ENCODE measurements at regions not wholly inside any gene's neighbourhood (a gene's known extent, or its start where the extent isn't known, plus 50 kb on each side); places are given as distances from the start of the nearest gene placed in this dataset.

DNA sequence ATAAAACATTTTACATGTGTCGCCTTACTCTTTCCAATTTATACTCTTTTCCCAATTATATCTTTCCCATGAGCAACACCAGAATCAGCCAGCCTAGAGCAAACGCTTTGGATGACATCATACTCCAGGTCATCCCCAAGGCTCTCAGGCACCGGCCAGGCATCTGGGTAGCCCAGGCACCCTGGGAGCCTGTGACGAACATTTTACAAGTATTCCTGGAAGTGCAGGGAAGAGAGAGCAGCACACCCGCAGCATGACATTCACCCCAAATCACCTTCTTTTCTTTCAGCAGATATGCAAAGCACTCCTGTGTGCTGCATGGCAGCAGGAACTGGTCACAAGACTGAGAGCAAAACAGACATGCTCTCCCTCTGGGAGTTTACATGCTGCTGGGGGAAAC is 75.7 kb upstream of the SMIM23 start:
- no peaks in the 10 kb centered on the region for H4K20me1 ChIP-seq (ENCODE audit: insufficient read depth)
- intact Hi-C loops (cut with micrococcal nuclease; ENCODE audit: unreplicated experiment), result no loop called here
- no TSS peak for BruUV-seq (replicated peaks)

DNA sequence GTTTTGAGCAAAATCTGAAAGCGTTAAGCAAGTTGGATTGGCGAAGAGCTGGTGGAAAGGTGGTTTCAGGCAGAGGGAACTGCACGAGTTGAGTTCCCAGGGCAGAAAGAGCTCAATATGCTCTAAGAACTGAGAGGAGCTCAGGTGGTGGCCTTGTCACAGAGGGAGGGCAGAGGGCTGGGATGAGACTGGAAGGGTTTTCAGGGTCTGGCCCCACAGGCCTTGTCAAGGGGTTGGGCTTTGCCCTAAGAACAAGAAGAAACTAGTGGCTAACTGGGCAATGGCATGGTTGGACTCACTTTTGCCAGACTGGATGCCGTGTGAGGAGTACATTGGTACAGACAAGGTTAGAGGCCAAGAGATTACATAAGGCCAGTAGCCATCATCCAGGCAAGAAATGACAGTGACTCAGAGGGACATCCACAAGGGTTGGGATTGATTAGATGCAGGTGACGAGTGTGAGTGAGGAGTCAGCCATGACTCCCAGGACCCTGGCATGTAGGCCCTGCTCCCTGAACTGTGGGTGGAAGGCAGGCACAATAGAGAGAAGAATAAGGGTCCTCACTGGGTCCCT is 75.1 kb upstream of the SMIM23 start:
- CTCF ChIA-PET, result no interaction called here
- no TSS peak for BruUV-seq (replicated peaks)
- TF ChIP-seq EZH2 (IDR thresholded peaks at IDR 0.05; ENCODE audit: low read depth), result no peak
- TF ChIP-seq, protein P1, sequence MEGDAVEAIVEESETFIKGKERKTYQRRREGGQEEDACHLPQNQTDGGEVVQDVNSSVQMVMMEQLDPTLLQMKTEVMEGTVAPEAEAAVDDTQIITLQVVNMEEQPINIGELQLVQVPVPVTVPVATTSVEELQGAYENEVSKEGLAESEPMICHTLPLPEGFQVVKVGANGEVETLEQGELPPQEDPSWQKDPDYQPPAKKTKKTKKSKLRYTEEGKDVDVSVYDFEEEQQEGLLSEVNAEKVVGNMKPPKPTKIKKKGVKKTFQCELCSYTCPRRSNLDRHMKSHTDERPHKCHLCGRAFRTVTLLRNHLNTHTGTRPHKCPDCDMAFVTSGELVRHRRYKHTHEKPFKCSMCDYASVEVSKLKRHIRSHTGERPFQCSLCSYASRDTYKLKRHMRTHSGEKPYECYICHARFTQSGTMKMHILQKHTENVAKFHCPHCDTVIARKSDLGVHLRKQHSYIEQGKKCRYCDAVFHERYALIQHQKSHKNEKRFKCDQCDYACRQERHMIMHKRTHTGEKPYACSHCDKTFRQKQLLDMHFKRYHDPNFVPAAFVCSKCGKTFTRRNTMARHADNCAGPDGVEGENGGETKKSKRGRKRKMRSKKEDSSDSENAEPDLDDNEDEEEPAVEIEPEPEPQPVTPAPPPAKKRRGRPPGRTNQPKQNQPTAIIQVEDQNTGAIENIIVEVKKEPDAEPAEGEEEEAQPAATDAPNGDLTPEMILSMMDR (conservative IDR thresholded peaks at IDR 0.05), result no peak
- Histone ChIP-seq H3K4me2 (no peak overlapping the region), H3K9me3 (ENCODE audit: insufficient read depth, low read depth) (no peaks in the 10 kb centered on the region; the same call in 1 of the 2 replicates), H3K4me1 (replicated peaks; ENCODE audit: insufficient read depth) (no peaks in the 10 kb centered on the region), H2AFZ (no peak overlapping the region), H4K20me1 (ENCODE audit: insufficient read depth) (no peaks in the 10 kb centered on the region), H3K4me3 (no peak overlapping the region), H3K9me2 (ENCODE audit: insufficient read depth) (peaks cover 3% of the 10 kb centered on the region; the same call in 1 of the 2 replicates), H3K27ac (no peak overlapping the region), H3K36me3 (ENCODE audit: low read depth) (no peaks in the 10 kb centered on the region), H3K79me2 (ENCODE audit: low read depth) (no peaks in the 10 kb centered on the region), H3F3A (ENCODE audit: insufficient read depth, low read depth) (no peaks in the 10 kb centered on the region), H3K27me3 (ENCODE audit: insufficient read depth, low read depth) (peaks cover 5% of the 10 kb centered on the region; the same call in 1 of the 2 replicates)
- DNase-seq, result no peak
- intact Hi-C loops (cut with micrococcal nuclease; ENCODE audit: unreplicated experiment), result no loop called here
- POLR2A ChIA-PET (ENCODE audit: unreplicated experiment), result no interaction called here

More for the DNA sequence above, 75.7 kb upstream of the SMIM23 start:
- DNase-seq, result no peak
- Histone ChIP-seq H3K27me3 (ENCODE audit: insufficient read depth, low read depth) (0 out of 2 replicates have a peak, but pooled peaks cover 9% of the 10 kb centered on the region), H3K27ac (no peak overlapping the region), H3K79me2 (ENCODE audit: low read depth) (no peaks in the 10 kb centered on the region), H3K9me3 (ENCODE audit: insufficient read depth, low read depth) (no peaks in the 10 kb centered on the region; the same call in 1 of the 2 replicates), H3K4me2 (no peak overlapping the region), H3K9me2 (ENCODE audit: insufficient read depth) (peaks cover 3% of the 10 kb centered on the region; the same call in 1 of the 2 replicates), H2AFZ (no peak overlapping the region), H3F3A (ENCODE audit: insufficient read depth, low read depth) (no peaks in the 10 kb centered on the region), H3K4me3 (no peak overlapping the region), H3K4me1 (replicated peaks; ENCODE audit: insufficient read depth) (no peaks in the 10 kb centered on the region), H3K36me3 (ENCODE audit: low read depth) (no peaks in the 10 kb centered on the region)
- TF ChIP-seq, protein P1 (conservative IDR thresholded peaks at IDR 0.05), result no peak
- TF ChIP-seq EZH2 (IDR thresholded peaks at IDR 0.05; ENCODE audit: low read depth), result no peak
- ChIA-PET POLR2A (ENCODE audit: unreplicated experiment) (no interaction called here), CTCF (no interaction called here)

DNA sequence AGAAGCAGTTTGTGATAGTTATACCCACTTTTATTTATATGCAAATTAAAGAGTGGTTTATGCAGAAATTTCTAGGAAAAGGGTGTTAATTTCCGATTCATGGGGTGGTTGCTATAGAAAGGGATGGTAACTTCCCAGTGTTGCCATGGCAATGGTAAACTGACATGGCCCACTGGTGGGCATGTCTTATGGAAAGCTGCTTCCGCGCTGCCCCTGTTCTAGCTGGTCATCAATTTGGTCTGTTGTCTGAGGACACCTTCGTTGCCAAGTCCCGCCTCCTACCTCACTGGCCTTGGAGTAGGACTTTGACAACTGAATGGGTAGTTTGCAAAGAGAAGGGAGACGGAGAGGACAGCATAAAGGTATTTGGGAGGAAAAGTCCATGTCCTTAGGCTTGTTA is 74.0 kb upstream of the SMIM23 start:
- POLR2A ChIA-PET (ENCODE audit: unreplicated experiment), result interaction anchor here (0.6 kb wide), 1 partner anchor 10 kb away, joined by 9 read pairs; no protein-coding TSS in a partner anchor
- Histone ChIP-seq H3K36me3 (ENCODE audit: low read depth) (no peaks in the 10 kb centered on the region), H4K20me1 (ENCODE audit: insufficient read depth) (no peaks in the 10 kb centered on the region), H3K9me3 (ENCODE audit: insufficient read depth, low read depth) (no peaks in the 10 kb centered on the region; the same call in 1 of the 2 replicates), H3K4me3 (no peak overlapping the region), H3K27me3 (ENCODE audit: insufficient read depth, low read depth) (peaks cover 11% of the 10 kb centered on the region; the same call in 1 of the 2 replicates), H3K9me2 (ENCODE audit: insufficient read depth) (peaks cover 3% of the 10 kb centered on the region; the same call in 1 of the 2 replicates), H2AFZ (no peak overlapping the region), H3K79me2 (ENCODE audit: low read depth) (no peaks in the 10 kb centered on the region), H3K4me2 (no peak overlapping the region), H3K27ac (no peak overlapping the region), H3K4me1 (replicated peaks; ENCODE audit: insufficient read depth) (no peaks in the 10 kb centered on the region), H3F3A (ENCODE audit: insufficient read depth, low read depth) (no peaks in the 10 kb centered on the region)
- no TSS peak for BruUV-seq (replicated peaks)
- CTCF ChIA-PET, result no interaction called here
- no peak for DNase-seq
- TF ChIP-seq, protein P1 (conservative IDR thresholded peaks at IDR 0.05), result no peak
- TF ChIP-seq EZH2 (IDR thresholded peaks at IDR 0.05; ENCODE audit: low read depth), result no peak
- intact Hi-C loops (cut with micrococcal nuclease; ENCODE audit: unreplicated experiment), result no loop called here
